ENCODE measurements at regions not wholly inside any gene's neighbourhood (a gene's known extent, or its start where the extent isn't known, plus 50 kb on each side); places are given as distances from the start of the nearest gene placed in this dataset.

GRCh38 chr21:15521644-15522001, 208.2 kb upstream of the USP25 start:
- no peaks in the 10 kb centered on the region for H3K27me3 ChIP-seq (ENCODE audit: insufficient read depth, low read length)
- H3K36me3 Mint-ChIP-seq (ENCODE audit: low read depth, unreplicated experiment), result no peaks in the 10 kb centered on the region
- no peak overlapping the region for H3K9ac ChIP-seq (ENCODE audit: low read length)
- FAIRE-seq, result no peak
- H2AFZ ChIP-seq (ENCODE audit: low read depth, low read length), result no peak overlapping the region
- DNase-seq (ENCODE audit: low read depth), result no peak
- no peaks in the 10 kb centered on the region for H3K9me3 ChIP-seq (ENCODE audit: insufficient read depth, low read depth, low read length)
- H3K4me1 ChIP-seq (ENCODE audit: insufficient read depth, low read length), result no peaks in the 10 kb centered on the region
- H4K20me1 ChIP-seq (ENCODE audit: insufficient read depth, low read length), result no peaks in the 10 kb centered on the region
- H3K4me2 ChIP-seq (ENCODE audit: low read length), result no peak overlapping the region
- no peaks in the 10 kb centered on the region for H3K36me3 ChIP-seq (ENCODE audit: insufficient read depth, low read length)
- TF ChIP-seq, protein P1, sequence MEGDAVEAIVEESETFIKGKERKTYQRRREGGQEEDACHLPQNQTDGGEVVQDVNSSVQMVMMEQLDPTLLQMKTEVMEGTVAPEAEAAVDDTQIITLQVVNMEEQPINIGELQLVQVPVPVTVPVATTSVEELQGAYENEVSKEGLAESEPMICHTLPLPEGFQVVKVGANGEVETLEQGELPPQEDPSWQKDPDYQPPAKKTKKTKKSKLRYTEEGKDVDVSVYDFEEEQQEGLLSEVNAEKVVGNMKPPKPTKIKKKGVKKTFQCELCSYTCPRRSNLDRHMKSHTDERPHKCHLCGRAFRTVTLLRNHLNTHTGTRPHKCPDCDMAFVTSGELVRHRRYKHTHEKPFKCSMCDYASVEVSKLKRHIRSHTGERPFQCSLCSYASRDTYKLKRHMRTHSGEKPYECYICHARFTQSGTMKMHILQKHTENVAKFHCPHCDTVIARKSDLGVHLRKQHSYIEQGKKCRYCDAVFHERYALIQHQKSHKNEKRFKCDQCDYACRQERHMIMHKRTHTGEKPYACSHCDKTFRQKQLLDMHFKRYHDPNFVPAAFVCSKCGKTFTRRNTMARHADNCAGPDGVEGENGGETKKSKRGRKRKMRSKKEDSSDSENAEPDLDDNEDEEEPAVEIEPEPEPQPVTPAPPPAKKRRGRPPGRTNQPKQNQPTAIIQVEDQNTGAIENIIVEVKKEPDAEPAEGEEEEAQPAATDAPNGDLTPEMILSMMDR (IDR thresholded peaks at IDR 0.05; ENCODE audit: insufficient read depth, low read depth, low read length), result no peak
- no peak for TF ChIP-seq EZH2 (IDR thresholded peaks at IDR 0.05; ENCODE audit: insufficient read depth, low read length)
- no peaks in the 10 kb centered on the region for H3K4me1 Mint-ChIP-seq (ENCODE audit: low read depth, unreplicated experiment)
- H3K4me3 ChIP-seq (ENCODE audit: insufficient read depth, low read depth, low read length), result no peak overlapping the region
- H3K79me2 ChIP-seq (ENCODE audit: insufficient read depth, low read length), result no peaks in the 10 kb centered on the region
- H3K27ac ChIP-seq (ENCODE audit: low read depth, low read length), result no peak overlapping the region
- H3K4me3 Mint-ChIP-seq (ENCODE audit: unreplicated experiment), result no peak overlapping the region
- no peak overlapping the region for H3K27ac Mint-ChIP-seq (ENCODE audit: unreplicated experiment)
- H3K27me3 Mint-ChIP-seq (ENCODE audit: low read depth, unreplicated experiment), result no peaks in the 10 kb centered on the region
- peaks cover 2% of the 10 kb centered on the region for H3K9me3 Mint-ChIP-seq (ENCODE audit: unreplicated experiment)

DNA sequence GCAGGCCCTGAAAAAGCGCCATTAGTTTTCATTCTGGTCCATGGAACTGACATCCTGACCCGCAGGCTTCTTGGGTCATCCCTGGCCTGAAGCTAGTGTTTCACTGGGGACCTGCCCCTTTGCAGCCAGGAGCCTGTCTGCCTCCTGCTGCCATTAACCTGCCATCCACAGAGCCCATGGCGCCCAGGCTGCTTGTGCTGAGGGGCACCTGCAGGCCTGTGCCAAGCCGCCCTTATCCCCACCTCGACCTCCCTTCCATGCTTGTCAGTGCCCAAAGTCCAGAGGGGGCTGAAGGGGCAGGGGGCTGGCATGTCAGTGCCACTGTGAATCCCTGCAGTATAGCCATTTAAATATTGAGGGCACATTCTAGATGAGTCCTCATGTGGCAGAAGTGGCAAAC, 207.6 kb upstream of the USP25 start:
- Mint-ChIP-seq H3K27ac (ENCODE audit: unreplicated experiment) (no peak overlapping the region), H3K4me3 (ENCODE audit: unreplicated experiment) (no peak overlapping the region), H3K27me3 (ENCODE audit: low read depth, unreplicated experiment) (no peaks in the 10 kb centered on the region), H3K9me3 (ENCODE audit: unreplicated experiment) (peaks cover 2% of the 10 kb centered on the region), H3K4me1 (ENCODE audit: low read depth, unreplicated experiment) (no peaks in the 10 kb centered on the region), H3K36me3 (ENCODE audit: low read depth, unreplicated experiment) (no peaks in the 10 kb centered on the region)
- H3K4me1 ChIP-seq (ENCODE audit: insufficient read depth, low read length), result no peaks in the 10 kb centered on the region
- H4K20me1 ChIP-seq (ENCODE audit: insufficient read depth, low read length), result no peaks in the 10 kb centered on the region
- no peak for DNase-seq (ENCODE audit: low read depth)
- no peak for TF ChIP-seq EZH2 (IDR thresholded peaks at IDR 0.05; ENCODE audit: insufficient read depth, low read length)
- TF ChIP-seq, protein P1 (IDR thresholded peaks at IDR 0.05; ENCODE audit: insufficient read depth, low read depth, low read length), result no peak
- no peak overlapping the region for H3K4me2 ChIP-seq (ENCODE audit: low read length)
- no peak for FAIRE-seq
- no peaks in the 10 kb centered on the region for H3K9me3 ChIP-seq (ENCODE audit: insufficient read depth, low read depth, low read length)
- H3K36me3 ChIP-seq (ENCODE audit: insufficient read depth, low read length), result no peaks in the 10 kb centered on the region
- H2AFZ ChIP-seq (ENCODE audit: low read depth, low read length), result no peak overlapping the region
- no peak overlapping the region for H3K27ac ChIP-seq (ENCODE audit: low read depth, low read length)
- no peaks in the 10 kb centered on the region for H3K27me3 ChIP-seq (ENCODE audit: insufficient read depth, low read length)
- H3K9ac ChIP-seq (ENCODE audit: low read length), result no peak overlapping the region
- no peaks in the 10 kb centered on the region for H3K79me2 ChIP-seq (ENCODE audit: insufficient read depth, low read length)
- no peak overlapping the region for H3K4me3 ChIP-seq (ENCODE audit: insufficient read depth, low read depth, low read length)

DNA sequence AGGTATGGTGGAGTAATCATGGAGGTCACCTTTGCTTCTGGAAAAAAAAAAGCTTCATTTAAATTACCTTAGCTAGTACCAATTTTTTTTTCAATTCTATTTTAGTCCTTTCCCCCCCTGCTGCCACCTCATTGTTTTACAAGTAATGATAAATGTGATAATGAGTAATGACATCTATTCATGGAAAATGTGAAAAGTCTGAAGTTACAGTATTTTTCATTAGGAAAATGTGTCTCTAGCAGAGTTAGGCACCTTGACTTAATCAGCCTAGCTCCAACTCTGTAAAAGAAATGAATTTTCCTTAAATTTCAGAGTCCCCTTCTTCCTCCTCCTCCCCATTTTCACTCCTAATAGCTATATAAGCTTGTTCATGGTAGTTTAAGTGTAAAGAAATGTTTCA, 204.9 kb upstream of the USP25 start:
- Mint-ChIP-seq H3K36me3 (ENCODE audit: low read depth, unreplicated experiment) (no peaks in the 10 kb centered on the region), H3K4me1 (ENCODE audit: low read depth, unreplicated experiment) (no peaks in the 10 kb centered on the region), H3K4me3 (ENCODE audit: unreplicated experiment) (no peak overlapping the region), H3K27ac (ENCODE audit: unreplicated experiment) (no peak overlapping the region), H3K9me3 (ENCODE audit: unreplicated experiment) (no peaks in the 10 kb centered on the region), H3K27me3 (ENCODE audit: low read depth, unreplicated experiment) (no peaks in the 10 kb centered on the region)
- Histone ChIP-seq H3K9ac (ENCODE audit: low read length) (no peak overlapping the region), H3K9me3 (ENCODE audit: insufficient read depth, low read depth, low read length) (no peaks in the 10 kb centered on the region), H3K27ac (ENCODE audit: low read depth, low read length) (no peak overlapping the region), H3K4me3 (ENCODE audit: insufficient read depth, low read depth, low read length) (no peak overlapping the region), H3K4me1 (ENCODE audit: insufficient read depth, low read length) (no peaks in the 10 kb centered on the region), H4K20me1 (ENCODE audit: insufficient read depth, low read length) (no peaks in the 10 kb centered on the region), H2AFZ (ENCODE audit: low read depth, low read length) (no peak overlapping the region), H3K79me2 (ENCODE audit: insufficient read depth, low read length) (no peaks in the 10 kb centered on the region), H3K36me3 (ENCODE audit: insufficient read depth, low read length) (no peaks in the 10 kb centered on the region), H3K4me2 (ENCODE audit: low read length) (no peak overlapping the region), H3K27me3 (ENCODE audit: insufficient read depth, low read length) (no peaks in the 10 kb centered on the region)
- TF ChIP-seq, protein P1 (IDR thresholded peaks at IDR 0.05; ENCODE audit: insufficient read depth, low read depth, low read length), result no peak
- no peak for TF ChIP-seq EZH2 (IDR thresholded peaks at IDR 0.05; ENCODE audit: insufficient read depth, low read length)
- no peak for FAIRE-seq
- no peak for DNase-seq (ENCODE audit: low read depth)

Measured in astrocyte (in vitro differentiated cells and primary cell).